Kidney tubule cell (primary cell): ENCODE measurements at regions not wholly inside any gene's neighbourhood (a gene's known extent, or its start where the extent isn't known, plus 50 kb on each side); places are given as distances from the start of the nearest gene placed in this dataset.
A peak's percentile ranks its signal among the peaks of the same experiment; 100 is the strongest.
"Not testable (repeated sequence)": the region's sequence is repeated elsewhere in the genome, so short reads cannot be mapped to it uniquely, and the experiment has no call there.

Source experiments
- DNase-seq: peaks from one replicate; pipeline ENCODE4 v3.0.0-alpha.2; 2018; ENCODE audit warnings: low spot score

GRCh38 chr15:26024241-26024640 is 161.1 kb upstream of the ATP10A start:
- no peak for DNase-seq

DNA sequence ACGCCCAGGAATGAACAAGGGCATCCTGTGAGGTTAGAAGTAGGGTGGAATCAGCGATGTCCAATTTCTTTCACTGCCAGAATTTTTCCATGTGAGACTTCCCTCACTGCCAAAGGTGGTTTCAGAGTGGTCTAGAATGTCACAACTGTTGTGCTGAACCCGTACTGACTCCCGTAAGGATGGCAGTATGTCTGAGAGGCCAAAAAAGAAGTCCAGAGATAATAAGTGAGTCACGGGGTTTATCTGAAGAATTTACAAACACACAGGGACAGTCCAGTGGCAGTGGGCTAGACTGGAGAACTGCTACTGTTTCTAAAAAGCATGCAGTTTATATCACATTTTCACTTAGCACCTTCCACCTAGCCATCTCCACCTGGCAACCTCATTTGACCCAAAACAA is 160.6 kb upstream of the ATP10A start:
- DNase-seq, result no peak

- peak; percentile 45 for DNase-seq
These were observed 160.1 kb upstream of the ATP10A start for GRCh38 chr15:26023231-26023630.

- no peak for DNase-seq
These were observed 157.7 kb upstream of the ATP10A start for GRCh38 chr15:26020871-26021270.

- DNase-seq, result no peak
These were observed 154.5 kb upstream of the ATP10A start for GRCh38 chr15:26017665-26018064.

GRCh38 chr15:26015516-26016075 is 152.5 kb upstream of the ATP10A start:
- no peak for DNase-seq

DNA sequence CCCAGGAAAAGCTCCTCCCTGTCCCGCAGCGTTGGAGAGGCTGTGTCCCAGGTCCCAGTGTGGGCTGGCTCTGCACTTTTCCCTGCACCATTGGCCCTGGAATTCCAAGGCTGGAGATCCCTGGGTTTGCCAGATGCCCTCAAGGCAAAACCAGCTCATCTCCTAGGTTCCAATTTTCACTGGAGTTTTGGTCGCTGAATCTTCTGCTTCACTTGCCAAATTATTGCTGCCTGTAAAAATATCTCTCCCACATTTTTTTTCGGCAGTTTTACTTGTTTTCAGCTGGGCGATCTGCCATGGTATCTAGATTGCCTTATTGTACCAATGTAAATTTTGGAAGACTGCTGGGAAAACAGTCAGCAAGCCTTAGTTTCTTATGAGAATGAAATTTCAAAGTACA is 150.9 kb upstream of the ATP10A start:
- no peak for DNase-seq

GRCh38 chr15:26011916-26012315 is 148.8 kb upstream of the ATP10A start:
- no peak for DNase-seq

GRCh38 chr15:26007151-26007550 is 144.0 kb upstream of the ATP10A start:
- no peak for DNase-seq

- no peak for DNase-seq
These were observed 138.1 kb upstream of the ATP10A start for GRCh38 chr15:26001201-26001600.

GRCh38 chr15:25993506-25993905 is 130.4 kb upstream of the ATP10A start:
- no peak for DNase-seq

DNA sequence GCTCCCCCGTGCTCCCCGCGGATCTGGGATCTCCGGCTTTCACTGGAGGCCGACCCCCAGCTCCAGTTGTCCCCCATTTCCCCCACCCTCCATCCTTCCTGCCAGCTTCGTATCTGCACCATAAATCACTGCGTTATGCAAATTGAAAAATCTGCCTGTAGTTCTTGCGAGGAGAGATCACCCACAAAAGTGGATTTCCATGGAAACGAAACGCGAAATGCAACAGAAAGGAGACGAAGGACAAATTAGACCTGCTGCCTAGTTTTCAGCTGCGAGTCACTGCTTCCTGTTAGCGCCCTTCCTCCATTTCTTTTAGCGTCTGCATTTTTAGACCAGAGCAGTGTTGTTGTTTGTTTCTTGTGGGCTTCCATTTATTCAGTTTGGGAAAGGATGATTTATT is 127.1 kb upstream of the ATP10A start:
- no peak for DNase-seq

DNA sequence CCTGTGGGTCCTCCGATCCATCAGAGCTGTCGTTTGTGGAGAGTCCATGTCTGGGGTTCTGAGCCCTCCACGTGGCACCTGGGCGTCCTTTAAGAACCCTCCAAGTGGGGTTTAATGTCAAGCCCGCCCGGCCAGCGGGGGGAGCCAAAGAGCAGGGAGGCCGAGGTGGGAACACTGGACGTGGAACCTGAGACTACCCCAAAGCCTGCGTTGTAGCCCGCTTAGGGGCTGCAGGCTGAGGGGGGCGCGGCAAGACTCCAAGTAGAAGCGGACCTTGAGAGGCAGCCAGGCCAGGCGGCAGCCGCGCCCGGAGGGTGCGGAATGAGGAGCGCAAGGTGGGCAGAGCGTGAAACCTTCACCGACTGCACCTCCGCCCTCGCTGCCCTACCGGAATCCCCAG is 126.2 kb upstream of the ATP10A start:
- DNase-seq, result no peak

GRCh38 chr15:25988716-25989115 is 125.6 kb upstream of the ATP10A start:
- not testable (repeated sequence) for DNase-seq

GRCh38 chr15:25987638-25988037 is 124.5 kb upstream of the ATP10A start:
- no peak for DNase-seq

DNA sequence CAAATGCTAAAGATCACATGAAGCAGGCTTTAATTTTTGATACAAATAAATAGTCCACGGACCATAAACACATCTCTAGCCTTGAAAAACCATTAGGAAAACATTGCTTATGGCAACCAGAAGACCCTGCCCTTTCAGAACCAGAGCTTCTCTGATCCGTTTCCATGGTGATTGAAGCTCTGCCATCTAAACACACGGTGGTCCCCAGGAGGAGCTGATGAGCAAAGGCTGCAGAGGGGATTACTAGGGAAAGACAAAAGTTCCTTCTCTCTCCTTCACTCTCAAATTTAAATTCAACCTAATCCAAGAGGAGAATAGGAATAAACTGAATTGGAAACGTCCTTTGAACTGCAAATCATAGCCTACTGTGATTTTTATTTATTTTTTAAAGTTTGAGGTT is 122.0 kb upstream of the ATP10A start:
- DNase-seq, result no peak

DNA sequence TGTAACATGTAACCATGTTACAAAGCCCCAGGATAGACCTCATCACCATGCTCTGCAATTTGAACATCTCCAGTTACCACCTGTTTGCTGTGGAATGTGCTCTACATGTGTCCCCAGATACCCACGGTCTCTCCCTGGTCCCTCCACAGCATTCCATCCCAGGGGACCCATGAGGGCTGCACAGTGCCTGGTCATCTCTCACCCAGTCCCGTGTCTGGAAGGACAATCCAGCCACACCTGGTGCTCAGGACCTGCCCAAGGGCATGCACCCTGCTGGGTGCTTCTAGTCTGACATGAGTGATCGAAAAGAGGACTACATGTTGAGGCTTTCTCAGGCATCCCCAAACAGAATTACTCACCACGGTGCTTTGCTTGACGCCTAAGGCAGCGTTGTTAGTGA is 119.6 kb upstream of the ATP10A start:
- no peak for DNase-seq

- DNase-seq, result no peak
These were observed 118.0 kb upstream of the ATP10A start for GRCh38 chr15:25981114-25981513.

DNA sequence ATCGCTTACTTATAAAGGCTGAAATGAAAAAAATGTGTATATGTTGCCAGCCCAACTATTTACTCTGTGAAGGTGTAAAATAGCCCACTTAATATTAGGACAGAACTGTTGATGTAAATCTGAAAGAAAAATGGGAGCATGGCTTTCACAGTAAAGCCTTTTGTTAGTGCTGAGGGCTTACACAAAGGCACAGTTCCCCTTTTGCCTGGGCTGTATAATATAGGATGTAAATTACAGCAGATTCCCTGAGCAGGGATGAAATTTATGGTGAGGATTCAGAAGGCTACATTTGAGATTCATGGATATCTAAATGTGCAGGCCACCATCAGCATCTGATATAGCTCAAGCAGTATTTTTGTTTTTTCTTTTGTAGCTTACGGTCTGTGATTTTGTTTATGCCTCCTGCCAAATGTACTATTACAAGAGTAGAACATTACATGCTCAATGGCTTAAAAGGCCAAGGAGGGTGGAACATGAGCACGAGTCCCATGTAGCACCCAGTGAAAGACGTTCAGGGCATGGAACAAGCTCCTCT is 109.1 kb upstream of the ATP10A start:
- DNase-seq, result no peak

- DNase-seq, result no peak
These were observed 107.9 kb upstream of the ATP10A start for GRCh38 chr15:25971053-25971452.

DNA sequence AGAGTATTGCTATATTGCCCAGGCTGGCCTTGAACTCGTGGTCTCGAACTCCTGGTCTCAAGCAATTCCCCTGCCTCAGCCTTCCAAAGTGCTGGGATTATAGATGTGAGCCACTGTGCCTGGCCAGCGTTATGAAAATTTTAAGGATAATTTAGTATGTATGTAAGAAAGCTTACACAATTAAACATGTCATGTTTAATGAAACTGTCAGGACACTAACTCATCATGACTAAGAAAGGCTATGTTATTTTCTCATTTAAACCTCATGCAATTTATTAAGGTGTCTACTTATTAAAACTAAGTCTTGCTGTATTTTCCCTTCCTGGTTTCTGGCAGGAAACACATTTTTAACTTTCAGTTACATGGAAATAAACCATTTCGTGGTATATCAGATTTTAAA is 106.8 kb upstream of the ATP10A start:
- DNase-seq, result no peak

DNA sequence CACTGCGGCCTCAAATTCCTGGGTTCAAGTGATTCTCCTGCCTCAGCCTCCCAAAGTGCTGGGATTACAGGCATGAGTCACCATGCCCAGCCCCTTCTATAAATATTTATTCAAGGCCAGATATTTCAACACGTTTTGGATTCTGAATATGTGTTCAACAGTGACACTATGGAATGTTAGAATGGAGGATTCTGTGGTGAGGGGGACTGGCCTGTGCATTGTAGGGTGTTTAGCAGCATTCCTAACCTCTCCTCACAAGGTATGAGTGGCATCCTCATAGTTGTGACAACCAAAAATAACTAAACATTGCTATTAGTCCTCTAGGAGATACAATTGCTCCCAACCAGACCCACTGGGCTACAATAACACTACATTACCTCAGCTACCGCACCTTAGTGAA is 104.0 kb upstream of the ATP10A start:
- DNase-seq, result peak; percentile 3

- no peak for DNase-seq
These were observed 102.2 kb upstream of the ATP10A start for GRCh38 chr15:25965326-25965725.

- no peak for DNase-seq
These were observed 97.1 kb upstream of the ATP10A start for GRCh38 chr15:25960273-25960672.

DNA sequence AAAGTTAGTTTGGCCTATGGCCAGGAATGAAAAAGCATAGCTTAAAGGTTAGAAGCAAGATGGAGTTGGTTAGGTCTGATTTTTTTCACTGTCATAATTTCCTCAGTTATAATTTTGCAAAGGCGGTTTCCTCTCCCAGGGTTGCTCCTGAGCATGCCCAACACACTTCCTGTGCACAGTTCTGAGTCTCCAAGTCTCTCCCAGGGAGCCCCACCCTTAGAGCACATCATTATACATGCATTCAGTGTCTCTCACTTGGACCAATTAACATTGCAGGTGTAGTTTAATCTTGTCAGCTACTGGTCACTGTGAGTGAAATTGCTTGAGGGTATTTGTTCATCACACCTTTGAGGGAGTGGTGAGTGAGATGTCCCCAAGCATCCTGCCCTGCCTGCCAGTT is 96.0 kb upstream of the ATP10A start:
- no peak for DNase-seq
